SK-N-SH treated with all-trans-retinoic acid at 6 μM for 48 hours (cell line): ENCODE measurements at regions not wholly inside any gene's neighbourhood (a gene's known extent, or its start where the extent isn't known, plus 50 kb on each side); places are given as distances from the start of the nearest gene placed in this dataset.

ENCODE experiments used
- ARNTL ChIP-seq: fragments of 450-650 bp; formaldehyde crosslinking; IDR thresholded peaks from 2 replicates; pipeline ENCODE4 v1.5.0; 2020; ENCODE audit warnings: low read depth, mild to moderate bottlenecking, moderate library complexity, borderline replicate concordance
- CREB5 ChIP-seq: fragments of 250-450 bp; sonication (Bioruptor Pico); IDR thresholded peaks from 2 replicates; pipeline ENCODE4 v1.5.1; 2020; ENCODE audit warnings: low read depth, mild to moderate bottlenecking, moderate library complexity
- CSRNP3 ChIP-seq: fragments of 250-450 bp; sonication (Bioruptor Pico); IDR thresholded peaks from 2 replicates; pipeline ENCODE4 v1.5.1; 2021; ENCODE audit warnings: mild to moderate bottlenecking, moderate library complexity
- GLIS3 ChIP-seq: fragments of 250-450 bp; sonication (Bioruptor Pico); IDR thresholded peaks from 2 replicates; pipeline ENCODE4 v1.5.0; 2020; ENCODE audit warnings: mild to moderate bottlenecking, moderate library complexity
- ISL1 ChIP-seq: fragments of 250-450 bp; sonication (Bioruptor Pico); IDR thresholded peaks from 2 replicates; pipeline ENCODE4 v2.1.2; 2022; ENCODE audit warnings: mild to moderate bottlenecking, moderate library complexity
- PATZ1 ChIP-seq: fragments of 250-450 bp; sonication (Bioruptor Pico); IDR thresholded peaks from 2 replicates; pipeline ENCODE4 v1.8.0; 2020; ENCODE audit warnings: mild to moderate bottlenecking, moderate library complexity, borderline replicate concordance
- PPARA ChIP-seq: fragments of 250-450 bp; sonication (Bioruptor Pico); IDR thresholded peaks from 2 replicates; pipeline ENCODE4 v1.5.0; 2020; ENCODE audit warnings: mild to moderate bottlenecking, borderline replicate concordance
- RARB ChIP-seq: fragments of 250-450 bp; sonication (Bioruptor Pico); IDR thresholded peaks from 2 replicates; pipeline ENCODE4 v1.8.0; 2021; ENCODE audit warnings: mild to moderate bottlenecking, moderate library complexity
- SNAI2 ChIP-seq: fragments of 250-450 bp; sonication (Bioruptor Pico); IDR thresholded peaks from 2 replicates; pipeline ENCODE4 v1.5.0; 2020; ENCODE audit warnings: mild to moderate bottlenecking, moderate library complexity
- TCF4 ChIP-seq: fragments of 250-450 bp; sonication (Bioruptor Pico); IDR thresholded peaks from 2 replicates; pipeline ENCODE4 v1.8.0; 2021; ENCODE audit warnings: mild to moderate bottlenecking, moderate library complexity, borderline replicate concordance
- ZFP3 ChIP-seq: fragments of 250-450 bp; sonication (Bioruptor Pico); IDR thresholded peaks from 2 replicates; pipeline ENCODE4 v1.5.0; 2020; ENCODE audit warnings: mild to moderate bottlenecking, moderate library complexity
- ZNF565 ChIP-seq: fragments of 450-650 bp; formaldehyde crosslinking; conservative IDR thresholded peaks from 2 replicates; pipeline ENCODE4 v1.5.0; 2020; ENCODE audit warnings: low read depth, mild to moderate bottlenecking, moderate library complexity
- ZNF70 ChIP-seq: fragments of 450-650 bp; formaldehyde crosslinking; IDR thresholded peaks from 2 replicates; pipeline ENCODE4 v1.5.0; 2020; ENCODE audit warnings: mild to moderate bottlenecking, moderate library complexity
- TF ChIP-seq, protein P1 (sequence below): fragments of 250-450 bp; sonication (Bioruptor Pico); IDR thresholded peaks from 2 replicates; pipeline ENCODE4 v1.5.0; 2020; ENCODE audit warnings: mild to moderate bottlenecking, moderate library complexity

GRCh38 chr3:124263168-124263567, 271.2 kb upstream of the ROPN1 start:
- no peak for TF ChIP-seq GLIS3 (CRISPR knock-in tag)
- TF ChIP-seq, protein P1, sequence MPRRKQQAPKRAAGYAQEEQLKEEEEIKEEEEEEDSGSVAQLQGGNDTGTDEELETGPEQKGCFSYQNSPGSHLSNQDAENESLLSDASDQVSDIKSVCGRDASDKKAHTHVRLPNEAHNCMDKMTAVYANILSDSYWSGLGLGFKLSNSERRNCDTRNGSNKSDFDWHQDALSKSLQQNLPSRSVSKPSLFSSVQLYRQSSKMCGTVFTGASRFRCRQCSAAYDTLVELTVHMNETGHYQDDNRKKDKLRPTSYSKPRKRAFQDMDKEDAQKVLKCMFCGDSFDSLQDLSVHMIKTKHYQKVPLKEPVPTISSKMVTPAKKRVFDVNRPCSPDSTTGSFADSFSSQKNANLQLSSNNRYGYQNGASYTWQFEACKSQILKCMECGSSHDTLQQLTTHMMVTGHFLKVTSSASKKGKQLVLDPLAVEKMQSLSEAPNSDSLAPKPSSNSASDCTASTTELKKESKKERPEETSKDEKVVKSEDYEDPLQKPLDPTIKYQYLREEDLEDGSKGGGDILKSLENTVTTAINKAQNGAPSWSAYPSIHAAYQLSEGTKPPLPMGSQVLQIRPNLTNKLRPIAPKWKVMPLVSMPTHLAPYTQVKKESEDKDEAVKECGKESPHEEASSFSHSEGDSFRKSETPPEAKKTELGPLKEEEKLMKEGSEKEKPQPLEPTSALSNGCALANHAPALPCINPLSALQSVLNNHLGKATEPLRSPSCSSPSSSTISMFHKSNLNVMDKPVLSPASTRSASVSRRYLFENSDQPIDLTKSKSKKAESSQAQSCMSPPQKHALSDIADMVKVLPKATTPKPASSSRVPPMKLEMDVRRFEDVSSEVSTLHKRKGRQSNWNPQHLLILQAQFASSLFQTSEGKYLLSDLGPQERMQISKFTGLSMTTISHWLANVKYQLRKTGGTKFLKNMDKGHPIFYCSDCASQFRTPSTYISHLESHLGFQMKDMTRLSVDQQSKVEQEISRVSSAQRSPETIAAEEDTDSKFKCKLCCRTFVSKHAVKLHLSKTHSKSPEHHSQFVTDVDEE (CRISPR knock-in tag), result no peak
- no peak for TF ChIP-seq ISL1
- no peak for TF ChIP-seq ZNF565 (CRISPR knock-in tag)
- no peak for TF ChIP-seq CSRNP3 (CRISPR knock-in tag)
- no peak for TF ChIP-seq CREB5
- TF ChIP-seq ARNTL (CRISPR knock-in tag), result no peak
- TF ChIP-seq RARB (CRISPR knock-in tag), result no peak
- TF ChIP-seq PPARA, result no peak
- no peak for TF ChIP-seq PATZ1
- no peak for TF ChIP-seq ZNF70 (CRISPR knock-in tag)
- no peak for TF ChIP-seq SNAI2 (CRISPR knock-in tag)
- TF ChIP-seq TCF4 (CRISPR knock-in tag), result no peak
- no peak for TF ChIP-seq ZFP3 (CRISPR knock-in tag)
